MM.1S (cell line): ENCODE measurements at regions not wholly inside any gene's neighbourhood (a gene's known extent, or its start where the extent isn't known, plus 50 kb on each side); places are given as distances from the start of the nearest gene placed in this dataset.
"Not testable (repeated sequence)": the region's sequence is repeated elsewhere in the genome, so short reads cannot be mapped to it uniquely, and the experiment has no call there.

ENCODE experiments used
- CTCF ChIP-seq: fragments of 300-600 bp; sonication (generic); IDR thresholded peaks from 2 replicates; pipeline ENCODE4 v1.5.1; 2016; ENCODE audit warnings: antibody characterized with exemption, low read length, mixed read lengths
- EZH2 ChIP-seq: fragments of 300-600 bp; sonication (generic); optimal IDR thresholded peaks from 2 replicates; pipeline ENCODE3; 2017; ENCODE audit warnings: low read depth, mild to moderate bottlenecking, antibody characterized with exemption, low read length, mixed read lengths

- TF ChIP-seq CTCF, EZH2: not testable (repeated sequence)
These were observed 76.0 kb downstream of the FOXG1 start for GRCh38 chr14:28842569-28842968.
